GM12865 (cell line): ENCODE measurements at regions not wholly inside any gene's neighbourhood (a gene's known extent, or its start where the extent isn't known, plus 50 kb on each side); places are given as distances from the start of the nearest gene placed in this dataset.

ENCODE experiments used
- DNase-seq: peaks from one replicate; pipeline ENCODE4 v3.0.0; 2010; ENCODE audit warnings: low read depth
- H3K4me3 ChIP-seq: 2 replicates; pipeline ENCODE4 v1.5.1; 2011; ENCODE audit warnings: mild to moderate bottlenecking, low read depth, low read length, control low read depth
- CTCF ChIP-seq: IDR thresholded peaks from 2 replicates; pipeline ENCODE4 v1.5.1; 2011; ENCODE audit warnings: low read length, control low read depth, low read depth, inconsistent platforms; ENCODE audit not compliant: insufficient read depth; ENCODE audit errors: missing control alignments

GRCh38 chr13:58165617-58166016 is 534.1 kb downstream of the PCDH17 start:
- no peak for TF ChIP-seq CTCF
- no peak for DNase-seq
- H3K4me3 ChIP-seq, result no peak overlapping the region

- no peak overlapping the region for H3K4me3 ChIP-seq
- no peak for TF ChIP-seq CTCF
- no peak for DNase-seq
Observed at GRCh38 chr13:58181111-58181510, 549.6 kb downstream of the PCDH17 start.

- DNase-seq, result no peak
- no peak overlapping the region for H3K4me3 ChIP-seq
- TF ChIP-seq CTCF, result no peak
Observed at GRCh38 chr13:58187881-58188280, 556.3 kb downstream of the PCDH17 start.

GRCh38 chr13:58190577-58190976 is 559.0 kb downstream of the PCDH17 start:
- no peak overlapping the region for H3K4me3 ChIP-seq
- DNase-seq, result no peak

GRCh38 chr13:58191754-58192153 is 560.2 kb downstream of the PCDH17 start:
- H3K4me3 ChIP-seq, result no peak overlapping the region
- TF ChIP-seq CTCF, result no peak
- DNase-seq, result no peak

More at GRCh38 chr13:58190577-58190976, 559.0 kb downstream of the PCDH17 start:
- no peak for TF ChIP-seq CTCF

GRCh38 chr13:58202099-58202498 is 570.6 kb downstream of the PCDH17 start:
- DNase-seq, result no peak
- H3K4me3 ChIP-seq, result no peak overlapping the region
- TF ChIP-seq CTCF, result no peak

- no peak for TF ChIP-seq CTCF
- no peak overlapping the region for H3K4me3 ChIP-seq
- DNase-seq, result no peak
Observed at GRCh38 chr13:58207501-58207900, 576.0 kb downstream of the PCDH17 start.
